Smooth muscle cell (in vitro differentiated cells): ENCODE measurements at regions not wholly inside any gene's neighbourhood (a gene's known extent, or its start where the extent isn't known, plus 50 kb on each side); places are given as distances from the start of the nearest gene placed in this dataset.

ENCODE experiments used
- DNase-seq: peaks from one replicate; lab custom pipeline; 2025; ENCODE audit not compliant: unreplicated experiment; lab: John Stamatoyannopoulos, UW
- H2AFZ ChIP-seq: fragments of 200-600 bp; sonication (generic); 2 replicates; pipeline ENCODE4 v1.6.0; 2016; ENCODE audit warnings: antibody characterized with exemption, low read depth, mild to moderate bottlenecking
- H3F3A ChIP-seq: fragments of 200-600 bp; sonication (generic); 2 replicates; pipeline ENCODE4 v1.6.0; 2017; ENCODE audit warnings: antibody characterized with exemption, low read depth
- H3K27ac ChIP-seq: fragments of 200-600 bp; sonication (generic); 2 replicates; pipeline ENCODE4 v1.5.1; 2016; ENCODE audit warnings: low read depth, mild to moderate bottlenecking
- H3K27me3 ChIP-seq: fragments of 200-600 bp; sonication (generic); 2 replicates; pipeline ENCODE4 v1.6.1; 2016; ENCODE audit warnings: low read depth, mild to moderate bottlenecking
- H3K36me3 ChIP-seq: fragments of 200-600 bp; sonication (generic); 2 replicates; pipeline ENCODE4 v1.5.1; 2016; ENCODE audit warnings: low read depth
- H3K4me1 ChIP-seq: fragments of 200-600 bp; sonication (generic); 2 replicates; pipeline ENCODE4 v1.5.1; 2016; ENCODE audit warnings: low read depth
- H3K4me2 ChIP-seq: fragments of 200-600 bp; sonication (generic); 2 replicates; pipeline ENCODE4 v1.6.0; 2016; ENCODE audit warnings: mild to moderate bottlenecking
- H3K4me3 ChIP-seq: fragments of 200-600 bp; sonication (generic); 2 replicates; pipeline ENCODE4 v1.5.1; 2016; ENCODE audit warnings: mild to moderate bottlenecking
- H3K79me2 ChIP-seq: fragments of 200-600 bp; sonication (generic); 2 replicates; pipeline ENCODE4 v1.6.0; 2016; ENCODE audit warnings: low read depth, mild to moderate bottlenecking
- H3K9ac ChIP-seq: fragments of 200-600 bp; sonication (generic); 2 replicates; pipeline ENCODE4 v1.6.0; 2016; ENCODE audit warnings: low read depth
- H3K9me3 ChIP-seq: fragments of 200-600 bp; sonication (generic); replicated peaks from 2 replicates; pipeline ENCODE4 v1.5.1; 2016; ENCODE audit warnings: low read depth
- H4K20me1 ChIP-seq: fragments of 200-600 bp; sonication (generic); 2 replicates; pipeline ENCODE4 v1.6.0; 2016; ENCODE audit warnings: low read depth
- WGBS: methylation state at CpG from one replicate; pipeline ENCODE4 v1.1.7; 2016; ENCODE audit warnings: low lambda C conversion rate; 5-methylcytosine and 5-hydroxymethylcytosine counted together
- TF ChIP-seq, protein P1 (sequence below): fragments of 200-600 bp; sonication (generic); IDR thresholded peaks from 2 replicates; pipeline ENCODE4 v1.5.1; 2017; ENCODE audit warnings: borderline replicate concordance, mild to moderate bottlenecking, antibody characterized with exemption; ENCODE audit not compliant: insufficient read depth, poor library complexity, severe bottlenecking

DNA sequence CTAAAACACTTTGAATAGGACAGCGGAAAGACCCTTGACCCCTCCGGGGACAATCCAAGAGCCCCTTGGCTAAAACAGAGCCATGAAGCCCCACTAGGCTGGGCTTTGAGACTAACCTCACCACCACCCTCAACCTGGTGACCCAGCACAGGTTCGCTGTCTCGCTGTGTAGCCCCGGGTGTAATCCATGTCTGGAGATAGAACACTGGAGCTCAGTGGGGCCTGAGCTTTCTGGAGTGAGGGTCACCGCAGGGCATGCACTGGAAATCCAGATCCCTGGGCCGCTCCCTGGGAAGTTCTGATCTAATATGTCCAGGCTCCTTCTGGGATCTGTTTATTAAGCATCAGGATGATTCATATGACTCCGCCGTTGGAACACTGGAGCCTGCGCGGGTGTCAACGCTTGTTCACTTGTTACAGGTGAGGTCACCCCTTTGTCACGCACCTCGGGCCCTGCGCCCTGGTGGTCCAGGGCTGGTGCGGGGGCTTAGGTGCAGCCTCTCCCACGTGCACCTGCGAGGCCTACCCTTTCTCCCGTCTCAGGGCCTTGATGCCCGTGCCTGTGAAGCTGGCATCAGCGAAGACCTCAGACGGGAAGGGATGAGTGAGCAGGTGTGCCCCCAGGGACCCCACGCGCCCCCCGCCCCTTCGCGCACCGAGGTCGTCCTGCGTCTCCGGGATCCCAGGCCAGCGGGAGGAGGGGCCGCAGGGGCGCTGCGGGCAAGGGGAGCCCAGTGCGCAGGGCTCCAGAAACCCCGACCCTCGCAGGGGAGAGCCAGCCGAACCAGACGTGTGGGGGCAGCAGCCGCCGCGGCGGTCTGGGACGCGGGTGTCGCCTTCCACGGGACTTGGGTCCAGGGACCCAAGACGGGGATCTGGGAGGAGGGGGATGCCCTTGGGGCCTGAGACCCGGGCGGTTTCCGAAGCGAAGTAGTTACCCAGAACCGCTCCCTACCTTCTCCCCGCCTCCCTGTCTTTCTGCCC, 224.1 kb upstream of the FOXF1 start:
- TF ChIP-seq, protein P1, sequence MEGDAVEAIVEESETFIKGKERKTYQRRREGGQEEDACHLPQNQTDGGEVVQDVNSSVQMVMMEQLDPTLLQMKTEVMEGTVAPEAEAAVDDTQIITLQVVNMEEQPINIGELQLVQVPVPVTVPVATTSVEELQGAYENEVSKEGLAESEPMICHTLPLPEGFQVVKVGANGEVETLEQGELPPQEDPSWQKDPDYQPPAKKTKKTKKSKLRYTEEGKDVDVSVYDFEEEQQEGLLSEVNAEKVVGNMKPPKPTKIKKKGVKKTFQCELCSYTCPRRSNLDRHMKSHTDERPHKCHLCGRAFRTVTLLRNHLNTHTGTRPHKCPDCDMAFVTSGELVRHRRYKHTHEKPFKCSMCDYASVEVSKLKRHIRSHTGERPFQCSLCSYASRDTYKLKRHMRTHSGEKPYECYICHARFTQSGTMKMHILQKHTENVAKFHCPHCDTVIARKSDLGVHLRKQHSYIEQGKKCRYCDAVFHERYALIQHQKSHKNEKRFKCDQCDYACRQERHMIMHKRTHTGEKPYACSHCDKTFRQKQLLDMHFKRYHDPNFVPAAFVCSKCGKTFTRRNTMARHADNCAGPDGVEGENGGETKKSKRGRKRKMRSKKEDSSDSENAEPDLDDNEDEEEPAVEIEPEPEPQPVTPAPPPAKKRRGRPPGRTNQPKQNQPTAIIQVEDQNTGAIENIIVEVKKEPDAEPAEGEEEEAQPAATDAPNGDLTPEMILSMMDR, result no peak
- Histone ChIP-seq H3K36me3 (no peaks in the 10 kb centered on the region), H3K4me2 (peak overlapping the region; percentile 91), H3K27ac (no peak overlapping the region), H3K4me1 (peaks cover 6% of the 10 kb centered on the region), H3K9ac (no peak overlapping the region), H2AFZ (peak overlapping the region; percentile 55), H3F3A (no peaks in the 10 kb centered on the region), H3K4me3 (peak overlapping the region; percentile 36), H3K27me3 (peaks cover 75% of the 10 kb centered on the region), H3K79me2 (no peaks in the 10 kb centered on the region), H3K9me3 (no peaks in the 10 kb centered on the region), H4K20me1 (no peaks in the 10 kb centered on the region)
- WGBS, result 11% methylated on average over 31 of the region's 55 CpGs
- no peak for DNase-seq

DNA sequence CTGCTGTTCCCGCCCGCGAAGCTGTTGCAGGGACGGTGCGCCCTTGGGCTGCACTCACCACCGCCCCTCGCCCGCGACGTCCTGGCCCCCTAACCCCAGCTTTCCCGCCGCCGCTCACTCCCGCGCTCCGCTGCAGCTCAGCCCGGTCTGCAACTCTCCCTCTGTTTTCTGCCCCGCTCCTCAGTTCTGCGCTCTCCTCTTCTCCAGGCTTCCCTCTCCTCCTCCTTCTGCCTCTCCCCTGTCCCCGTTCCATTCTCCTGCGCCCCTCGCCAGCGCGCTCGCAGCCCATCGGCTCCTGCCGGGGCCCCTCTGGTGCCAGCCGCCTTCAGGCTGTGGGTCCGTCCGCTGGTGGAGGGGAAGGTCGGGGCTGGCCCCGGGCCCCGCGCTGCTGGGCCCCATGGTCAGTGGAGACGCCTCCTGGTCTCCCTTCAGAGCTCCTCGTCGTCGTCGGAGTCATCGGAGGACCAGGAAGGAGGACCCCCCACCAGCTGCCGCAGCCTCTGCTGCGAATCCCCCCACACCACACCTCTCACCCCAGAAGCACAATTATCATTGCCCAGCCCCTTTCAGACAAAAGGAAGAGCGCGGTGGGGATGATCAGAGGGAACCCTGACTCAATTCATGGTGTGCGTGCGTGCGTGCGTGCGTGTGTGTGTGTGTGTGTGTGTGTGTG, 223.2 kb upstream of the FOXF1 start:
- no peaks in the 10 kb centered on the region for H3K9me3 ChIP-seq
- peaks cover 78% of the 10 kb centered on the region for H3K27me3 ChIP-seq
- WGBS, result 2% methylated on average over 35 of the region's 49 CpGs
- no peaks in the 10 kb centered on the region for H4K20me1 ChIP-seq
- H2AFZ ChIP-seq, result peak overlapping the region; percentile 55
- peak overlapping the region; percentile 36 for H3K4me3 ChIP-seq
- no peak overlapping the region for H3K27ac ChIP-seq
- no peaks in the 10 kb centered on the region for H3K79me2 ChIP-seq
- no peaks in the 10 kb centered on the region for H3K36me3 ChIP-seq
- DNase-seq, result no peak
- H3F3A ChIP-seq, result no peaks in the 10 kb centered on the region
- peaks cover 6% of the 10 kb centered on the region for H3K4me1 ChIP-seq
- H3K4me2 ChIP-seq, result peak overlapping the region; percentile 91
- TF ChIP-seq, protein P1, result no peak
- no peak overlapping the region for H3K9ac ChIP-seq

DNA sequence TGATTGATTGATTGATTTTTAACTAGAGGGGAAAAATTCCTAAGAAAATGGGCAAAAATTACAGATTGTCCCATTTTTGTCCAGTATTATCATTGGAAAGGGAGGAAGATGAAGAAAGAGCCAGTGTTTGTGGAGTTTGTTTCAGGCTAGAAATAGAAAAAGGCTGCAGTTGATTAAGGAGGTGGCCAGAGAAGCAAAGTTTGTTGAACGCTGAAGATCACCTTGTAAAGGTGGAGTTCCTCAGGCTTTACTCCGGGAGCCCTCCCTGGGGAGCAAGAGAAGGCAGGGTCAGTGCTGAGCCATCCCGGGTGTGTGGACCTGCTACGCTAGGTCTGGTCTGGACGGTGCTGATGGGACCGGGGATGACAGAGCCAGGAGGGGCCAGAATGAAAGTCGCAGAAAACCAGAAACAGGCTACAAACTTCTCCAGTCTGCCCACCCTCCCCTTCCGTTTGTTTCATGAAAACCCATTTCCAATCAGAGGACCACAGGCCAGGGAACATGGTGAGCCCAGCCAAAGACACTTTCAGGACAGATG, 222.6 kb upstream of the FOXF1 start:
- H3K36me3 ChIP-seq, result no peaks in the 10 kb centered on the region
- peak overlapping the region; percentile 36 for H3K4me3 ChIP-seq
- H3K27me3 ChIP-seq, result peaks cover 78% of the 10 kb centered on the region
- no peaks in the 10 kb centered on the region for H3K79me2 ChIP-seq
- no peak overlapping the region for H3K27ac ChIP-seq
- no peaks in the 10 kb centered on the region for H4K20me1 ChIP-seq
- H2AFZ ChIP-seq, result no peak overlapping the region
- H3K4me1 ChIP-seq, result peaks cover 6% of the 10 kb centered on the region
- no peaks in the 10 kb centered on the region for H3F3A ChIP-seq
- 11% methylated on average over 8 of the region's 8 CpGs for WGBS
- TF ChIP-seq, protein P1, result no peak
- no peaks in the 10 kb centered on the region for H3K9me3 ChIP-seq
- no peak for DNase-seq
- H3K4me2 ChIP-seq, result peak overlapping the region; percentile 91
- H3K9ac ChIP-seq, result no peak overlapping the region
